WTC11 (cell line): ENCODE measurements at regions not wholly inside any gene's neighbourhood (a gene's known extent, or its start where the extent isn't known, plus 50 kb on each side); places are given as distances from the start of the nearest gene placed in this dataset.

Experiments
- ATAC-seq: fragments of 200-7000 bp; cut with Tn5 transposase; 2 replicates; pipeline ENCODE4 v1.10.0; 2021; ENCODE audit warnings: mild to moderate bottlenecking, moderate library complexity
- CTCF ChIA-PET: fragments of 300-600 bp; sonication (Branson Sonifier 250); formaldehyde crosslinking; loops from one replicate; lab custom pipeline; 2021; ENCODE audit warnings: antibody characterized with exemption; lab: Charles Lee
- POLR2A ChIA-PET: fragments of 350-600 bp; sonication (Branson Sonifier 250); formaldehyde crosslinking; loops from one replicate; lab custom pipeline; 2021; ENCODE audit warnings: antibody characterized with exemption; lab: Charles Lee
- DNase-seq: peaks from one replicate; pipeline ENCODE4 v3.0.0; 2021; ENCODE audit warnings: low spot score
- H3K27ac Mint-ChIP-seq: 2 replicates; pipeline ENCODE4 v1.8.0; 2021; ENCODE audit warnings: mixed read lengths
- H3K27me3 Mint-ChIP-seq: 2 replicates; pipeline ENCODE4 v1.8.0; 2021; ENCODE audit warnings: low read depth, mild to moderate bottlenecking, moderate library complexity, mixed read lengths
- H3K36me3 Mint-ChIP-seq: 2 replicates; pipeline ENCODE4 v1.8.0; 2021; ENCODE audit warnings: mixed read lengths
- H3K4me1 Mint-ChIP-seq: 2 replicates; pipeline ENCODE4 v1.8.0; 2022; ENCODE audit warnings: mixed read lengths
- H3K4me3 Mint-ChIP-seq: 2 replicates; pipeline ENCODE4 v1.8.0; 2021; ENCODE audit warnings: mild to moderate bottlenecking, moderate library complexity, mixed read lengths
- H3K9me3 Mint-ChIP-seq: 2 replicates; pipeline ENCODE4 v1.8.0; 2021; ENCODE audit warnings: mixed read lengths
- FOXP1 ChIP-seq: sonication (generic); formaldehyde crosslinking; IDR thresholded peaks from 2 replicates; pipeline ENCODE4 v1.8.0; 2022; ENCODE audit warnings: missing genetic modification reagents, mild to moderate bottlenecking, moderate library complexity, borderline replicate concordance
- GRHL2 ChIP-seq: fragments of 250-450 bp; sonication (Bioruptor Pico); IDR thresholded peaks from 2 replicates; pipeline ENCODE4 v1.8.0; 2022; ENCODE audit warnings: mild to moderate bottlenecking, moderate library complexity; ENCODE audit not compliant: insufficient replicate concordance, severe bottlenecking
- HMGXB4 ChIP-seq: sonication (generic); formaldehyde crosslinking; IDR thresholded peaks from 2 replicates; pipeline ENCODE4 v1.8.1; 2023; ENCODE audit warnings: mild to moderate bottlenecking, moderate library complexity, missing genetic modification reagents
- JAZF1 ChIP-seq: fragments of 250-450 bp; sonication (Bioruptor Pico); IDR thresholded peaks from 2 replicates; pipeline ENCODE4 v1.9.0; 2021; ENCODE audit warnings: moderate library complexity, mild to moderate bottlenecking, inconsistent platforms
- JUN ChIP-seq: sonication (generic); formaldehyde crosslinking; IDR thresholded peaks from 2 replicates; pipeline ENCODE4 v1.8.0; 2023; ENCODE audit warnings: mild to moderate bottlenecking, missing genetic modification reagents
- MXD4 ChIP-seq: fragments of 250-450 bp; sonication (Bioruptor Pico); IDR thresholded peaks from 2 replicates; pipeline ENCODE4 v1.8.0; 2021; ENCODE audit warnings: mild to moderate bottlenecking, moderate library complexity, borderline replicate concordance
- NR1H2 ChIP-seq: sonication (generic); formaldehyde crosslinking; IDR thresholded peaks from 2 replicates; pipeline ENCODE4 v1.9.0; 2021; ENCODE audit warnings: mild to moderate bottlenecking, moderate library complexity, missing genetic modification reagents
- NR3C1 ChIP-seq: sonication (generic); formaldehyde crosslinking; conservative IDR thresholded peaks from 2 replicates; pipeline ENCODE4 v1.8.1; 2023; ENCODE audit warnings: low read depth, mild to moderate bottlenecking, missing genetic modification reagents
- PRDM15 ChIP-seq: sonication (generic); formaldehyde crosslinking; IDR thresholded peaks from 2 replicates; pipeline ENCODE4 v1.8.0; 2022; ENCODE audit warnings: missing genetic modification reagents
- PRRX2 ChIP-seq: fragments of 250-450 bp; sonication (Bioruptor Pico); IDR thresholded peaks from 2 replicates; pipeline ENCODE4 v1.8.0; 2021; ENCODE audit warnings: mild to moderate bottlenecking
- ZNF263 ChIP-seq: sonication (generic); formaldehyde crosslinking; IDR thresholded peaks from 2 replicates; pipeline ENCODE4 v1.8.1; 2022; ENCODE audit warnings: low read depth, mild to moderate bottlenecking, moderate library complexity, missing genetic modification reagents
- ZNF396 ChIP-seq: fragments of 250-450 bp; sonication (Bioruptor Pico); IDR thresholded peaks from 2 replicates; pipeline ENCODE4 v1.8.0; 2021; ENCODE audit warnings: mild to moderate bottlenecking, moderate library complexity, borderline replicate concordance
- ZNF512 ChIP-seq: sonication (generic); formaldehyde crosslinking; IDR thresholded peaks from 2 replicates; pipeline ENCODE4 v1.8.1; 2022; ENCODE audit warnings: missing genetic modification reagents, borderline replicate concordance
- ZNF671 ChIP-seq: fragments of 250-450 bp; sonication (Bioruptor Pico); IDR thresholded peaks from 2 replicates; pipeline ENCODE4 v1.8.0; 2021; ENCODE audit warnings: mild to moderate bottlenecking
- TF ChIP-seq, protein P1 (sequence below): sonication (generic); formaldehyde crosslinking; IDR thresholded peaks from 2 replicates; pipeline ENCODE4 v1.8.0; 2023; ENCODE audit warnings: mild to moderate bottlenecking, missing genetic modification reagents
- TF ChIP-seq, protein P2 (sequence below): fragments of 200-600 bp; IDR thresholded peaks from 2 replicates; pipeline ENCODE4 v1.8.0; 2022; ENCODE audit warnings: antibody characterized with exemption

DNA sequence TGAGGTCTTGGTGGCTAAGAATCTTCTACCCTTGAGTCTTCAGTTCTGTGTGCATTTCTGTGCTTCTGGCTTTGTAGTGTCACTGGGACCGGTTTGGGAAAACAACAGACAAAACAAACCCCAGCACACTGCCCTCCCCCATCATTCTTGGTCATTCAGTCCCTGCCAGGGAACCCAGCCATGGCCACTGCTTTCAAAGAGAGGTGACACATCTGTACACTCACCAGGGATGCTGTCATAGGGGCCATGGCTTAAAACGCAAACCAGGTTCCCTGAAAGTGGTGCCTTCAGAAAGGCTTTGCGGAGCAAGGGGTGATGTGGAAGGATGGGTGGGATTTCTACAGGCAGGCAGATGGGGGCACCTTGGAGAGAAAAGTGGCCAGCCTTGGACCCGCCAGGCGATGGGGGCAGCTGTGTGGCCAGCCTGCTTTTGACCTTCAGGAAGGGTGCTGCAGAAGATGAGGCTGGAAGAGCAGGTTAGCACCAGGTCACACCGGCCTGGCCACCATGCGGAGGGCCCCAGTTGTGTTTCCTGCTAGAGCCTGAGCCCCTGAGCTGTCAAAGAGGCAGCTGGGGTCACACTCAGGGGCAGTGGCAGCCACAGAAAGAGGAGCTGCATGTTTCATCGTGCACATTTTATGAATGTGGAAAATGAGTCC is 101.3 kb downstream of the INHBB start (continued):
- TF ChIP-seq HMGXB4 (CRISPR knock-in tag), result no peak

DNA sequence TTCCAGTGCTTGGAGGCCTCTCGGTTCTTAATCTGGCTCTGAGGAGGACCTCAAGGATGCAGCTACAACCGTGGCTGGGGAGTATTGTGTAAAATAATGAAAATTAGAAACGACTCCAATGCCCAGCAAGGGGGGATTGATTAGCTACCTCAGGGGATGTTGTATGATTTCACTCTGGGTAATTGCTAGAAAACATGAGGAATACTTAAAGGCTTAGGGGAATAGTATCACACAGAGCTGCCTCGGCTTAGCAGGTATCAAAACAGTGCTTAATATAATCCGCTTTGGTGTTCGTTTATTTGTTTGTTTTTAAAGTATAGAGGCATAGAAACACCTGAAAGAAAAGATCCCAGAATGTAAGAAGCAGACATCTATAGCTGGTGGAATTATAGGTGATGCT is 102.5 kb downstream of the INHBB start:
- no peak for DNase-seq
- TF ChIP-seq JAZF1 (CRISPR knock-in tag) (no peak), JUN (CRISPR knock-in tag) (no peak), ZNF396 (CRISPR knock-in tag) (no peak), ZNF512 (CRISPR knock-in tag) (no peak), ZNF671 (CRISPR knock-in tag) (no peak), PRDM15 (CRISPR knock-in tag) (no peak), NR1H2 (CRISPR knock-in tag) (no peak), MXD4 (CRISPR knock-in tag) (no peak)
- TF ChIP-seq, protein P1, sequence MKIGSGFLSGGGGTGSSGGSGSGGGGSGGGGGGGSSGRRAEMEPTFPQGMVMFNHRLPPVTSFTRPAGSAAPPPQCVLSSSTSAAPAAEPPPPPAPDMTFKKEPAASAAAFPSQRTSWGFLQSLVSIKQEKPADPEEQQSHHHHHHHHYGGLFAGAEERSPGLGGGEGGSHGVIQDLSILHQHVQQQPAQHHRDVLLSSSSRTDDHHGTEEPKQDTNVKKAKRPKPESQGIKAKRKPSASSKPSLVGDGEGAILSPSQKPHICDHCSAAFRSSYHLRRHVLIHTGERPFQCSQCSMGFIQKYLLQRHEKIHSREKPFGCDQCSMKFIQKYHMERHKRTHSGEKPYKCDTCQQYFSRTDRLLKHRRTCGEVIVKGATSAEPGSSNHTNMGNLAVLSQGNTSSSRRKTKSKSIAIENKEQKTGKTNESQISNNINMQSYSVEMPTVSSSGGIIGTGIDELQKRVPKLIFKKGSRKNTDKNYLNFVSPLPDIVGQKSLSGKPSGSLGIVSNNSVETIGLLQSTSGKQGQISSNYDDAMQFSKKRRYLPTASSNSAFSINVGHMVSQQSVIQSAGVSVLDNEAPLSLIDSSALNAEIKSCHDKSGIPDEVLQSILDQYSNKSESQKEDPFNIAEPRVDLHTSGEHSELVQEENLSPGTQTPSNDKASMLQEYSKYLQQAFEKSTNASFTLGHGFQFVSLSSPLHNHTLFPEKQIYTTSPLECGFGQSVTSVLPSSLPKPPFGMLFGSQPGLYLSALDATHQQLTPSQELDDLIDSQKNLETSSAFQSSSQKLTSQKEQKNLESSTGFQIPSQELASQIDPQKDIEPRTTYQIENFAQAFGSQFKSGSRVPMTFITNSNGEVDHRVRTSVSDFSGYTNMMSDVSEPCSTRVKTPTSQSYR (CRISPR knock-in tag), result no peak
- Mint-ChIP-seq H3K27me3 (peaks cover 73% of the 10 kb centered on the region), H3K4me3 (no peak overlapping the region), H3K4me1 (peaks cover 5% of the 10 kb centered on the region), H3K36me3 (no peaks in the 10 kb centered on the region), H3K9me3 (no peaks in the 10 kb centered on the region), H3K27ac (no peak overlapping the region)
- ChIA-PET POLR2A (no interaction called here), CTCF (interaction anchor here (1.0 kb wide), 3 partner anchors 105 to 135 kb away, joined by 3 to 5 read pairs (median 3); no protein-coding TSS in a partner anchor)
- no peak for ATAC-seq

DNA sequence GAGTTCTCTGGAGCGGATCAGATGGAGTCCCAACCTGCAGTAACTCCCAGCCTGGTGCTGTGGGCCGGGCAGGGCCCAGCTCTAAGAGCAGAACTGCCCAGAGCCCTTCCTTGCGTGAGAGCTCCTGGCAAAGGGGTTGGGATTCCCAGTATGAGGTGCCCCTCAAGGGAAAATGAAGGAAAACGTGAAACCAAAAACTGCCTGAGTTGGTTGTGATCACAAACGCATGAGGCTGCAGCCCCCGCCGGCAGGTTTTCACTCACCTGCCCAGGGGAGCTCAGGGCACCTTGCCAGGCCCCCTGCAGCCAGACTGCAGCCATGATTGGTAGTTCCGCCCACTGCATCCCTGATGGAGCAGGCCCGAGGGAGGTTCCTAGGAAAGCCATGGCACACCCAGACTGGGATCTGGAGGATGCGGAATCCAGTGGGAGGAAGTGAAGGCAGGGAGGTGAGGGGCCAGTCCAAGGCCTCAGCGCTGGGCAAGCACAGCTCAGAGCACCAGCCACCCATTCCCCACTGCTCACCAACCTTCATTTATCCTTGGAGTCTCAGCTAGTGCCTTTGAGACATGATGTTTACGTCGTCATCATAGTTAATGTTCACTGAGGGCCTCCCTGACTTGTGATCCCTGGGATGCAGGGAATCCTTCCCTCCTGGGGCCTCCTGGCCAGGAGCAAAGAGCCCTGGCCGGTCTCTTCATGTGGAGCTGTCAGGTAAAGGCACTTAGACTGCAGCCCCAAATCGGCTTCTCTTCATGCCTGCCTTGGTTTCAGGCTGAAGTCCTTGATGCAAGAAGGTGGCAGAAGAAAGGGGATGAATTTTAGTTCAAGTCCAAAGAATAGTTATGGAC is 103.2 kb downstream of the INHBB start:
- POLR2A ChIA-PET, result no interaction called here
- H3K9me3 Mint-ChIP-seq, result no peaks in the 10 kb centered on the region
- peaks cover 71% of the 10 kb centered on the region for H3K27me3 Mint-ChIP-seq
- DNase-seq (no peak), ATAC-seq (no peak)
- H3K4me1 Mint-ChIP-seq, result no peaks in the 10 kb centered on the region
- H3K36me3 Mint-ChIP-seq, result no peaks in the 10 kb centered on the region
- H3K27ac Mint-ChIP-seq, result no peak overlapping the region
- H3K4me3 Mint-ChIP-seq, result no peak overlapping the region
- CTCF ChIA-PET, result interaction anchor here (1.0 to 1.2 kb wide), 4 partner anchors 12 to 136 kb away, joined by 3 to 5 read pairs (median 3); no protein-coding TSS in a partner anchor
- no peak for TF ChIP-seq ZNF263
- no peak for TF ChIP-seq NR3C1 (CRISPR knock-in tag)
- TF ChIP-seq, protein P1 (CRISPR knock-in tag), result no peak
- no peak for TF ChIP-seq FOXP1 (CRISPR knock-in tag)
- TF ChIP-seq, protein P2, sequence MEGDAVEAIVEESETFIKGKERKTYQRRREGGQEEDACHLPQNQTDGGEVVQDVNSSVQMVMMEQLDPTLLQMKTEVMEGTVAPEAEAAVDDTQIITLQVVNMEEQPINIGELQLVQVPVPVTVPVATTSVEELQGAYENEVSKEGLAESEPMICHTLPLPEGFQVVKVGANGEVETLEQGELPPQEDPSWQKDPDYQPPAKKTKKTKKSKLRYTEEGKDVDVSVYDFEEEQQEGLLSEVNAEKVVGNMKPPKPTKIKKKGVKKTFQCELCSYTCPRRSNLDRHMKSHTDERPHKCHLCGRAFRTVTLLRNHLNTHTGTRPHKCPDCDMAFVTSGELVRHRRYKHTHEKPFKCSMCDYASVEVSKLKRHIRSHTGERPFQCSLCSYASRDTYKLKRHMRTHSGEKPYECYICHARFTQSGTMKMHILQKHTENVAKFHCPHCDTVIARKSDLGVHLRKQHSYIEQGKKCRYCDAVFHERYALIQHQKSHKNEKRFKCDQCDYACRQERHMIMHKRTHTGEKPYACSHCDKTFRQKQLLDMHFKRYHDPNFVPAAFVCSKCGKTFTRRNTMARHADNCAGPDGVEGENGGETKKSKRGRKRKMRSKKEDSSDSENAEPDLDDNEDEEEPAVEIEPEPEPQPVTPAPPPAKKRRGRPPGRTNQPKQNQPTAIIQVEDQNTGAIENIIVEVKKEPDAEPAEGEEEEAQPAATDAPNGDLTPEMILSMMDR, result no peak
- TF ChIP-seq GRHL2 (CRISPR knock-in tag), result no peak
- TF ChIP-seq PRRX2 (CRISPR knock-in tag), result no peak
